Glomerular visceral epithelial cell (primary cell): ENCODE measurements at regions not wholly inside any gene's neighbourhood (a gene's known extent, or its start where the extent isn't known, plus 50 kb on each side); places are given as distances from the start of the nearest gene placed in this dataset.

Source experiments
- DNase-seq: peaks from one replicate; pipeline ENCODE4 v3.0.0-alpha.2; 2016; ENCODE audit errors: extremely low spot score

GRCh38 chr12:44961887-44962286 lies 85.8 kb upstream of the NELL2 start:
- DNase-seq, result no peak

DNA sequence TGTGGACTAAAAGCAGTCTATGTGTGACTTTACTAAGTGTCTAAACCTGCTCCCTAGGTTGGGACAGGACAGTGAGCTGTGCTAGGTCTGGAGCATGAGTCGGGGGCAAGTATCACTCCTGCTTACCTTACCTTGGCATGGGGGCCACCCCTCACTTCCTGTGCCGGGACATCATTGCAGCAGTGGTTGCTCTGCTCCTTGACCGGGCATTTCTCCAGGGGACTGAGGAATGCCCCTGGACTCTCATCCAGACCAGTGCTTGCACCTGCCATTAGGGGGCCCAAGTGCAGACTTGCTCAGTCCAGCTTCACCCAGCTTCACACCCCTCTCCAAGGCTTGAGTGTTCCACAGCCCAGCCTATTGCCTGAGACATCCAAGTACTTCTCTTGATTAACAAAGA lies 84.7 kb upstream of the NELL2 start:
- DNase-seq, result no peak

- no peak for DNase-seq
Observed at GRCh38 chr12:44960423-44960822, 84.3 kb upstream of the NELL2 start.

GRCh38 chr12:44947163-44947562 lies 71.0 kb upstream of the NELL2 start:
- no peak for DNase-seq

DNA sequence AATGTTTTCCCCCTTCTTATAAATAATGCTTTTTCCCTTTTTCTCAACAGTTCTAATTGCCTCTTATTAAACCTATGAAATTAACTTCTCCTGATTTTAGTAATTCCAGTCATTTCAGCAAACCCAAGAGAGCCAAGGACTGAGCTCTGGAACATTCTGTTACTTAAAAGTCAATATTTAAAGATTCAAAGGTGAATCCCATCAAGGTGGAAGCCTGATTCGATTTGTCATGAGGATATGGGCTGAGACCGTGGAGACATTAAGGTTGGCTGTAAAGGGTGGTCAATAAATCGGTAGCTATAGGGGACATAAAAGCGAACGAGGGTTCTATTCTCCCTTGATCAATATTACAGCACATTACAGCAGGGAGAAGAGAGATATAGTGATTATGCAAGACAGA lies 66.6 kb upstream of the NELL2 start:
- DNase-seq, result no peak

DNA sequence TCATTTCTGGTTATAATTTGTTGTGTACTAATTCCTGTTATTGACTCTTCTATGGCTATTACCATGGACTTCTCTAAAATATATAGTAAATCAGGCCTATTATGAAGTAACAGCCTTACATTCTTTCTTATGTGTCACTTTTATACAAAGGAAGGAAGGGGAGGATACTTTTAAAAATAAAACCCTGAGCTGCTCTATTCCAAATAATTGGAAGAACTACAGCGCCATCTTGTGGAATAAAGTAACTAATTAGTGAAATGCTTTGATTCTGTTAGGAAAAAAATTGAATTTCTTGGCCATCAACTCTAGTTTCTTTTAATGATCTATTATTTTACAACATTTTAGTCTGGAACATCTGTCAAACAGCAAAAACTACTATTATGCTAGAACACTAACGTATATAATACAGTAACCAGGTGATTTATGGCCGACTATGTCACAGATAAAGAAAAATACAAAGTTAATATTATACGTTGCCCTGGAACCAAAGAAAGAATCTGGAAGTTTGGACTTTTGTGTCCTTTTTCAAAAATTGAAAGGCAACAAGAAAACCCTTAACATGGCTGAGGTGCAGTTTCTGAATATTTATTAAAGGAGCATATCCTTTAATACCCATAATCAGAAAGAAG lies 55.0 kb upstream of the NELL2 start:
- DNase-seq, result peak; percentile 21

- no peak for DNase-seq
Observed at GRCh38 chr12:44929236-44929885, 53.2 kb upstream of the NELL2 start.
